ENCODE measurements at regions not wholly inside any gene's neighbourhood (a gene's known extent, or its start where the extent isn't known, plus 50 kb on each side); places are given as distances from the start of the nearest gene placed in this dataset.
"Not testable (repeated sequence)": the region's sequence is repeated elsewhere in the genome, so short reads cannot be mapped to it uniquely, and the experiment has no call there.

GRCh38 chr18:59801576-59801975, 98.2 kb upstream of the PMAIP1 start:
- DNase-seq (ENCODE audit: low read depth) = no peak
- H3K4me3 ChIP-seq (ENCODE audit: low read length) = no peak overlapping the region
- TF ChIP-seq CTCF (IDR thresholded peaks at IDR 0.05; ENCODE audit: insufficient read depth, low read depth, low read length, missing control alignments) = no peak

GRCh38 chr18:59800897-59801296, 98.9 kb upstream of the PMAIP1 start:
- no peak overlapping the region for H3K4me3 ChIP-seq (ENCODE audit: low read length)
- TF ChIP-seq CTCF (IDR thresholded peaks at IDR 0.05; ENCODE audit: insufficient read depth, low read depth, low read length, missing control alignments) = no peak
- DNase-seq (ENCODE audit: low read depth) = no peak

GRCh38 chr18:59799383-59800015, 100.3 kb upstream of the PMAIP1 start:
- no peak overlapping the region for H3K4me3 ChIP-seq (ENCODE audit: low read length)
- no peak for TF ChIP-seq CTCF (IDR thresholded peaks at IDR 0.05; ENCODE audit: insufficient read depth, low read depth, low read length, missing control alignments)
- no peak for DNase-seq (ENCODE audit: low read depth)

GRCh38 chr18:59795882-59796281, 98.7 kb upstream of the CCBE1 start:
- H3K4me3 ChIP-seq (ENCODE audit: low read length) = no peak overlapping the region
- TF ChIP-seq CTCF (IDR thresholded peaks at IDR 0.05; ENCODE audit: insufficient read depth, low read depth, low read length, missing control alignments) = no peak
- no peak for DNase-seq (ENCODE audit: low read depth)

- no peak overlapping the region for H3K4me3 ChIP-seq (ENCODE audit: low read length)
- TF ChIP-seq CTCF (IDR thresholded peaks at IDR 0.05; ENCODE audit: insufficient read depth, low read depth, low read length, missing control alignments) = no peak
- no peak for DNase-seq (ENCODE audit: low read depth)
Measured at GRCh38 chr18:59792353-59792752, 95.1 kb upstream of the CCBE1 start.

GRCh38 chr18:59790346-59790936, 93.2 kb upstream of the CCBE1 start:
- not testable (repeated sequence) for H3K4me3 ChIP-seq (ENCODE audit: low read length); DNase-seq (ENCODE audit: low read depth)

GRCh38 chr18:59788791-59789106, 91.5 kb upstream of the CCBE1 start:
- DNase-seq (ENCODE audit: low read depth) = no peak
- H3K4me3 ChIP-seq (ENCODE audit: low read length) = no peak overlapping the region
- TF ChIP-seq CTCF (IDR thresholded peaks at IDR 0.05; ENCODE audit: insufficient read depth, low read depth, low read length, missing control alignments) = no peak
